Esophagus squamous epithelium (tissue), 4 donors: ENCODE measurements at regions not wholly inside any gene's neighbourhood (a gene's known extent, or its start where the extent isn't known, plus 50 kb on each side); places are given as distances from the start of the nearest gene placed in this dataset.

Experiments used
- POLR2A ChIP-seq, 4 donors: fragments of 450-650 bp; IDR thresholded peaks; one replicate each; pipeline ENCODE4 v1.6.1; 2017; ENCODE audit warnings: antibody characterized with exemption in 4 of 4, mild to moderate bottlenecking in 4 of 4, moderate library complexity in 3 of 4
- TF ChIP-seq, protein P1 (sequence below), 6 experiments: fragments of 450-650 bp in 4 of 6; fragments of 200-600 bp in 2 of 6; sonication (generic) in 2 of 6; IDR thresholded peaks; one replicate each; pipeline ENCODE4 v1.5.1; 2016 to 2019; ENCODE audit warnings: antibody characterized with exemption in 6 of 6, mild to moderate bottlenecking in 4 of 6, moderate library complexity in 4 of 6

DNA sequence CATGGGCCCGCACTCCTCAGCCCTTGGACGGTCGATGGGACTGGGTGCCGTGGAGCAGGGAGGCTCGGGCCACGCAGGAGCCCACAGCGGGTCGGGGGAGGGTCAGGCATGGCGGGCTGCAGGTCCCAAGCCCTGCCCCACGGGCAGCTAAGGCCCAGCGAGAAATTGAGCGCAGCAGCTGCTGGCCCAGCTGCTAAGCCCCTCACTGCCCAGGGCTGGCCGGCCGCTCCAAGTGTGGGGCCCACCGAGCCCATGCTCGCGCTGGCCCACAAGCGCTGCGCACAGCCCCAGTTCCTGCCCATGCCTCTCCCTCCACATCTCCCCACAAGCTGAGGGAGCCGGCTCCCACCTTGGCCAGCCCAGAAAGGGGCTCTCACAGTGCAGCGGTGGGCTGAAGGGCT, 259.4 kb downstream of the VGLL3 start:
- TF ChIP-seq, protein P1, sequence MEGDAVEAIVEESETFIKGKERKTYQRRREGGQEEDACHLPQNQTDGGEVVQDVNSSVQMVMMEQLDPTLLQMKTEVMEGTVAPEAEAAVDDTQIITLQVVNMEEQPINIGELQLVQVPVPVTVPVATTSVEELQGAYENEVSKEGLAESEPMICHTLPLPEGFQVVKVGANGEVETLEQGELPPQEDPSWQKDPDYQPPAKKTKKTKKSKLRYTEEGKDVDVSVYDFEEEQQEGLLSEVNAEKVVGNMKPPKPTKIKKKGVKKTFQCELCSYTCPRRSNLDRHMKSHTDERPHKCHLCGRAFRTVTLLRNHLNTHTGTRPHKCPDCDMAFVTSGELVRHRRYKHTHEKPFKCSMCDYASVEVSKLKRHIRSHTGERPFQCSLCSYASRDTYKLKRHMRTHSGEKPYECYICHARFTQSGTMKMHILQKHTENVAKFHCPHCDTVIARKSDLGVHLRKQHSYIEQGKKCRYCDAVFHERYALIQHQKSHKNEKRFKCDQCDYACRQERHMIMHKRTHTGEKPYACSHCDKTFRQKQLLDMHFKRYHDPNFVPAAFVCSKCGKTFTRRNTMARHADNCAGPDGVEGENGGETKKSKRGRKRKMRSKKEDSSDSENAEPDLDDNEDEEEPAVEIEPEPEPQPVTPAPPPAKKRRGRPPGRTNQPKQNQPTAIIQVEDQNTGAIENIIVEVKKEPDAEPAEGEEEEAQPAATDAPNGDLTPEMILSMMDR (IDR thresholded peaks at IDR 0.05): no peak
- no peak for TF ChIP-seq POLR2A (IDR thresholded peaks at IDR 0.05)
